T-helper 17 cell (primary cell): ENCODE measurements at regions not wholly inside any gene's neighbourhood (a gene's known extent, or its start where the extent isn't known, plus 50 kb on each side); places are given as distances from the start of the nearest gene placed in this dataset.

Source experiments
- ATAC-seq: fragments of 150-1000 bp; cut with Tn5 transposase; 2 replicates; pipeline ENCODE4 v1.10.0; 2021; ENCODE audit warnings: mild to moderate bottlenecking, moderate library complexity
- DNase-seq, 3 donors: peaks; one replicate each; pipeline versions ENCODE4 v3.0.0 to v3.0.0-alpha.2; 2020 to 2021
- H3K9me3 ChIP-seq: one replicate; pipeline ENCODE4 v1.7.0; 2013; ENCODE audit warnings: low read length, mild to moderate bottlenecking; ENCODE audit not compliant: control insufficient read depth, poor library complexity, severe bottlenecking
- H3K27ac Mint-ChIP-seq: one replicate; pipeline ENCODE4 v1.8.0; 2022; ENCODE audit warnings: mild to moderate bottlenecking, moderate library complexity, mixed read lengths
- H3K27me3 Mint-ChIP-seq: one replicate; pipeline ENCODE4 v1.8.0; 2022; ENCODE audit warnings: mixed read lengths
- H3K36me3 Mint-ChIP-seq: one replicate; pipeline ENCODE4 v1.8.0; 2022; ENCODE audit warnings: low read depth, mixed read lengths
- H3K4me1 Mint-ChIP-seq: one replicate; pipeline ENCODE4 v1.8.0; 2022; ENCODE audit warnings: mild to moderate bottlenecking, mixed read lengths
- H3K4me3 Mint-ChIP-seq: one replicate; pipeline ENCODE4 v1.8.0; 2022; ENCODE audit warnings: mild to moderate bottlenecking, moderate library complexity, mixed read lengths

DNA sequence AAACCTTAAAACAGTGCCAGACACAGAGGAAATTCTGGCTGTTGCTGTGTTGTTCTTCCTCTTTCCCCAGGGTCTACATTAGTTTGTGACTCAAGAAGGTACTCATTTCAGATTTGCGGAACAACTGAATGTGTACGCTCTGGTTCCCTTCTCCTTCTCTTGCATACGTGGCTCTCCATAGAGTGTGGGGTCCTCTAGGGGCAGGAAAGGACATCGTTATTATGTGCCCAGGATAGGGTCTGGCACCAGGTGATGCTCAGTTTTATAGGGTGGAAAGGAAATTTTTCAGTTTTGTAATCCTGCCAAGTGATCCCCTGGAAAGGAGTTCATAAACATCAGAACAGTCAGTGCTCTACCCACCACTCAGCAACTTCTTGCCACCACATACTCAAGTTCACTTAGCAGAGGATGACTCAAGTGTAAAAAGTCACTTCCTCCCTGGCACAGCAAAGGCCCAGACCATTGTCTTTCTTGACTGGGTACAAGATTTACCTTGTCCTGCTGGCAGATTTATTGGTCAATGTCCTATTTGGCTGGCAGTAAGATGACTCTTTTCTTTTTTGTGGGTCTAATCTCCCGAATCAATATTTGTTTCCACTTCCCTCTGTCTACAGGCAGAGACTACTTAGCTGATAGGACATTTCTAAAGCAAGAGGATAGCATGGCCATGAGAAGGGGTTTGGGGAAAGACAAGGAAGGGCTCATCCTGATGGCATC, 246.0 kb upstream of the TENM4 start:
- no peak for DNase-seq
- Mint-ChIP-seq H3K4me3 (no peak overlapping the region), H3K27me3 (no peaks in the 10 kb centered on the region), H3K27ac (no peak overlapping the region), H3K36me3 (no peaks in the 10 kb centered on the region), H3K4me1 (no peaks in the 10 kb centered on the region)
- ATAC-seq, result no peak
- no peaks in the 10 kb centered on the region for H3K9me3 ChIP-seq

DNA sequence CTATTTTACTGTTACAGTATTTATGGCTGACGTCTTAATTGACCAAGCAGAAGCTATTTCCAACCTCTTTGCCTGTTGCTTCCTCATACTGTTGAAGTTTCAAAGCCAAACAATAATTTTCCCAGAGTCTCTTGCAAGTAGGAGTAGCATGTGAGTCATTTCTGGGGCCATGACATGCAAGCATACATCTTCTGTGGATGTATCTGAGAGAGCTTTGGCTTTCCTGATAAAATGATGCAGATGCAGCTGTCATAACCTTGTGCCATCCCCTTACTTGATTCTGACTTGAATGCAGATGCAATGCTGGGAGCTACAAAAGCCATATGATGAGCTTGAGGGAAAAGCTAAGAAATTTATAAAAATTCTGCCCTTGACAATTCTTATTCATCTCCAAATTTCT, 243.1 kb upstream of the TENM4 start:
- no peak overlapping the region for H3K4me3 Mint-ChIP-seq
- no peaks in the 10 kb centered on the region for H3K9me3 ChIP-seq
- DNase-seq (no peak), ATAC-seq (no peak)
- H3K27ac Mint-ChIP-seq, result no peak overlapping the region
- H3K4me1 Mint-ChIP-seq, result no peaks in the 10 kb centered on the region
- no peaks in the 10 kb centered on the region for H3K36me3 Mint-ChIP-seq
- H3K27me3 Mint-ChIP-seq, result no peaks in the 10 kb centered on the region

DNA sequence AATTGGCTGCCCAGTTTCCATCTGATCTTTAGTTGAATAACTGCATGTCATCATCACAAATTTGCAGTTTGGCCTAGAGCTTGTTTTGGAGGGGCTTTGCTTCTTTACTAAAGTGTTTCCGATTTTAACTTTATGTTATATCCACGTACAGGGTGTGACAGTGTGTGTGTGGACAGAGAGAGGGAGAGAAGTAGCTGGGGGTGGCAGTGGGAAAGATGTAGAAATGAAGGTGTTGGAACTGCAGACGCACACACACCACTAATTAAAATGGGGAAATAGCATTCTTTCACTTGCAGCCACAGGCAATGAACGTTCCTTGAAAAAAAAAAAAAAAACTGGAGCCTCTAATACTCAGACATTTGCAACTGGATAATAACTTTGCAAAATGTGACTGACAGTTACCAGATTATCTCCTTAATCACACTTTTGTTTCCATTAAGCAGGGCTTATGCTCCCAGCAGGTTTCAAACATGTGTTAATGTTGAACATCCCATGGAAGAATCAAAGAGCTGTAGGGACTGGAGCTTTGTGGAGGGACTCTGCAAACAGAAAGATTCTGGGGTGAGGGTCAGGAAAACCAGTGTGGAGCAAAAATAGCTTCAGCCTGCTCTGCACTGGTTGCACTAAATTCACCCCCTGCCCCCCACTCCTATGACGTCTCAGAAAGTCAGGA, 238.1 kb upstream of the TENM4 start:
- ATAC-seq (no peak), DNase-seq (no peak)
- H3K9me3 ChIP-seq, result no peaks in the 10 kb centered on the region
- Mint-ChIP-seq H3K4me1 (no peaks in the 10 kb centered on the region), H3K27ac (no peak overlapping the region), H3K36me3 (no peaks in the 10 kb centered on the region), H3K27me3 (no peaks in the 10 kb centered on the region), H3K4me3 (no peak overlapping the region)

DNA sequence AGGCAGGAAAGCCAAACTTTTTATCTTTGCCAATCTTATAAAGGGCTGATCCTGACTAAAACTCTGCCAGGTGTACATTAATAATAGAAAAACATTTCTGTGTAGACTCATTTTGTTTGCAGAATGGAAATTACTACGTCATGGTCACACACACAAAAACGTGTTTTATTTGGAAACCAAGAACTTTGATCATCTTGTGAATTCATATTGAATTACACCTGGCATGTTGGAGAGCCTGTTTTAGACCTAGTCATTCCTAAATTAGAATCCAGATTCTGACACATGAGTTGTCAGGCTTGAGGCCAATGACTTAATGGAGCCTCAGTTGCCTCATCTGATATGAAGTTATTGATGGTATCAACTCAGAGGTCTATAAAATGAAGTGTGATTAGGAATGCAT, 235.6 kb upstream of the TENM4 start:
- Mint-ChIP-seq H3K27ac (no peak overlapping the region), H3K36me3 (no peaks in the 10 kb centered on the region), H3K4me3 (no peak overlapping the region), H3K27me3 (no peaks in the 10 kb centered on the region), H3K4me1 (no peaks in the 10 kb centered on the region)
- ATAC-seq (no peak), DNase-seq (no peak)
- no peaks in the 10 kb centered on the region for H3K9me3 ChIP-seq

DNA sequence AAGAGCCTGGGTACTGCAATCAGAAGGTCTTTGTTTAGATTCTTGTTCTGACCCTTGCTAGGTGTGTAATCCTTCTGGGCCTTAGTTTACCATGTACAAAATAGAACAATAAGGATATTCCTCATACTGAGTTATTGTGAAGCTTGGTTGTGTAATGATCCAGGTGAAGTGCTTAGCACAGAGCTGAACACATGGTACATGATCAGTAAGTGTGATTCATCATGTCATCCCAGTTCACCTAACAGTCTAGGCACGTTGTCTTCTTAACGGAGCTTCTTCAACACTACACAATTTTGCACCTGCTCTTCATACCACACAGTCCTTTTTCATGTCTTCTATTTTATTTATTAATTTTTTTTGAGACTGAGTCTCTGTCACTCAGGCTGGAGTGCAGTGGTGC, 234.3 kb upstream of the TENM4 start:
- no peak overlapping the region for H3K4me3 Mint-ChIP-seq
- H3K4me1 Mint-ChIP-seq, result no peaks in the 10 kb centered on the region
- no peak for ATAC-seq
- no peaks in the 10 kb centered on the region for H3K36me3 Mint-ChIP-seq
- no peaks in the 10 kb centered on the region for H3K27me3 Mint-ChIP-seq
- DNase-seq, result no peak
- no peaks in the 10 kb centered on the region for H3K9me3 ChIP-seq
- no peak overlapping the region for H3K27ac Mint-ChIP-seq

DNA sequence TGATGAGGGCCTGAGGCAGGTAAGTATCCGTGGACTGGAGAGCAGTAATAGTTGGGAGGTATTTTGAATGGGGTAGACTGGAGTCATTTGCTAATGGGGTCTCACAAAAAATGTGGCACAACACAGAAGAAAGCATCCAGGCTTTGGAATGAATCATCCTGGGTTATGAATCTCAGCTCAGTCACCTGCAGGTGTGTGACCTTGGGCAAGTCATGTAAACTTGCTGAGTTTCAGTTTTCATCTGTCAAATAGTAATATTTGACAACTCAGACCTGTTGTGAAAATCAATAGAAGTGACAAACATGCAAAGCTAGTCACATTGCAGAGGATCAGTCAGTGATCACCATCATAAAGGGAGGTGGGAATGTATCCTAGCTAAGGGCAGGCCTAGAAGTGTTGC, 232.0 kb upstream of the TENM4 start:
- H3K4me1 Mint-ChIP-seq, result no peaks in the 10 kb centered on the region
- no peaks in the 10 kb centered on the region for H3K36me3 Mint-ChIP-seq
- no peak overlapping the region for H3K27ac Mint-ChIP-seq

DNA sequence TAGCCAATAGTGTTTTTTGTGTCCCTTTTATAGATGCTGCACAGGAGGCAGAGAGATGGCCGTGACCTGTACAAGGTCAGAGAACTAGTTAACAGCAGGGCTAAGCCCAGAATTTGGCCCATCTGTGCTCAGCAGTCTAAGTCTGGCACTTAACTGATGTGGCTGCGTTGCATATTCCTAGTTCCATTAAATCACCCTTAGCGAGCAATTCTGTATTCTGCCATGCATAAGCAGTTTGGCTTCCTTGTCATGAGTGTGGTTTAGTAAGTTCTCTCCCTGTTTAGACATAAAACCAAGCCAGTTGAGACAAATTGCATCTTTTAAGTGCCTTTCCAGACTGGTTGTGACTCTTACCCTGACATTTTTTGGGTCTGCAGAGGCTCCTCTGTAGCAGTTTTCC, 230.6 kb upstream of the TENM4 start:
- ATAC-seq, result no peak
- DNase-seq, result no peak
- H3K27me3 Mint-ChIP-seq, result no peaks in the 10 kb centered on the region
- no peak overlapping the region for H3K27ac Mint-ChIP-seq
- H3K36me3 Mint-ChIP-seq, result no peaks in the 10 kb centered on the region
- H3K4me1 Mint-ChIP-seq, result no peaks in the 10 kb centered on the region
- H3K9me3 ChIP-seq, result no peaks in the 10 kb centered on the region
- H3K4me3 Mint-ChIP-seq, result no peak overlapping the region

More for the DNA sequence above, 232.0 kb upstream of the TENM4 start:
- Mint-ChIP-seq H3K4me3 (no peak overlapping the region), H3K27me3 (no peaks in the 10 kb centered on the region)
- ATAC-seq, result no peak
- H3K9me3 ChIP-seq, result no peaks in the 10 kb centered on the region
- DNase-seq, result no peak

DNA sequence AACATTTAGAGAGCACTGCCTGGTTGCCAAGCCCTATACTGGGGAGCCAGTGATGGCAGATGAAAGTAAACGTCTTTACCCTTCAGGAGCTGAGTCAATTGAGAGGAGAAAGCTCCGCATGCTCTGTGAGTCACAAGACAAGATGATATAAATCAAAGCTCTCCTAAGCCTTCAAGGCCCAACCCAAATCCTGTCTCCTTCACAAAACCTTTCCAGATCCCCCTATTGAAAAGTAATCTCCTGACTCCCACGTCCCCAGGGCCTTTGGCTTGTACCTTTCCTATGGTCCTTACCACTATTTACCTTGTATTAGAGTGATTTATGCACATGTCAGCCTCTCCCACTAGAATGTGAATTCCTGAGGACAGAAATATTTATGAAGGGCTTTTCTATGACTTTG, 230.1 kb upstream of the TENM4 start:
- no peaks in the 10 kb centered on the region for H3K4me1 Mint-ChIP-seq
- ATAC-seq, result no peak
- no peaks in the 10 kb centered on the region for H3K9me3 ChIP-seq
- H3K4me3 Mint-ChIP-seq, result no peak overlapping the region
- H3K36me3 Mint-ChIP-seq, result no peaks in the 10 kb centered on the region
- H3K27ac Mint-ChIP-seq, result no peak overlapping the region
- no peaks in the 10 kb centered on the region for H3K27me3 Mint-ChIP-seq
- DNase-seq, result no peak

DNA sequence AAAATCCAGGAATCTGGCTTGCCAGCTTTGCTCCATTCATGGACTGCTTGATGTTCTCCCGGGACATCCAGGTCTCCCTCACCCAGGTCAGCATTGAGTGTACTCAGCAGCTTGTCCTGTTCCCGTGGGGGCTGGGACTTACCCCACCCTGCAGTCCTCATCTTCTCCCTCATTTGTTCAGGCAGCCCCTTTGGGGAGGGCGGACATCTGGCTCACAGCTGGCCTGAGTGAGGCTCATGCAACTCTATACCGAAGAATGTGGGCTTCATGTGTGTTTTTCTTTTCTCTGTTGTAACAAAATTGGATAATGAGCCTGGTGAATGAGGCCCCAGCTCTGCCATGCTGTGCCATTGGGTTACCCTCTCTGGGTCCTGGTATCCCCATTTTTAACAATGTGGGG, 227.7 kb upstream of the TENM4 start:
- H3K9me3 ChIP-seq, result no peaks in the 10 kb centered on the region
- no peak for ATAC-seq
- no peaks in the 10 kb centered on the region for H3K27me3 Mint-ChIP-seq
- no peaks in the 10 kb centered on the region for H3K4me1 Mint-ChIP-seq
- no peaks in the 10 kb centered on the region for H3K36me3 Mint-ChIP-seq
- H3K27ac Mint-ChIP-seq, result no peak overlapping the region
- DNase-seq, result no peak
- no peak overlapping the region for H3K4me3 Mint-ChIP-seq

DNA sequence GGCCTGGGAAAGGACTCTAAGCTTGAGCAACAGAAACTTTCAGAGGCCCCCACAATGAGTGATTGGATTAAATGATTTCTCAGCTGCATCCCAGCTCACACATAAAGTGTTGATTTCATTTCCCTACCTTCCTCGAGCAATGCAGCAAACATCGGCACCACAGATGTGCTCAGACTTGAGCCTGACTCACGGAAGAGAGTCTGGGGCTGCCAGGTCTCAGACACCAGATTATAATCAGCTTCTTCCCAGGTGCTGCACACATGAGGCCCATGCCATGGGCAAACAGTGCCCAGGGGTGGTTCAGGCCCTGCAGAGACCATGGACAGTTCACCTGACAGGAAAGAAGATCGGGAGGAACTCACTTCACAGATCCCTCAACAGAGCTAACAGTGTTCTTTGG, 226.6 kb upstream of the TENM4 start:
- no peaks in the 10 kb centered on the region for H3K36me3 Mint-ChIP-seq
- DNase-seq, result no peak
- ATAC-seq, result no peak
- no peaks in the 10 kb centered on the region for H3K4me1 Mint-ChIP-seq
- no peak overlapping the region for H3K27ac Mint-ChIP-seq
- H3K27me3 Mint-ChIP-seq, result no peaks in the 10 kb centered on the region
- H3K9me3 ChIP-seq, result no peaks in the 10 kb centered on the region
- no peak overlapping the region for H3K4me3 Mint-ChIP-seq

DNA sequence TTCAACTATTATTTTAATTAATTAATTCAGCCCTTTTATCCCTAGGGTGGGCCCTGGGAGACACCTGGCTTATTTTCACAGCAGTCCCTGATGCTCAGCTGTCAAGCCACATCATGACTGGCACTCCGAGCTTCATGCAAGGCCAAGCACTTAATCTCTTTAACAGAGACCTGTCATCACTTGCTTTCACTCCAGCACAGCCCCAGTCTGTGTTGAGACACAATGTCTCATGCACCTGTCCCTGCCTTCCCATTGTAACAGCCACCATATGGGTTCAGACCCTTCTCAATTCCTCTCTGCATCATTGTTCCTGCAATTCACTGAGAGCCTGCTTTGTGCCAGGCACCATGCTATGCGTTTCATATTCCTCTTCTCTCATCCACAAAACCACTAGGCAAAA, 222.2 kb upstream of the TENM4 start:
- H3K9me3 ChIP-seq, result no peaks in the 10 kb centered on the region
- H3K4me3 Mint-ChIP-seq, result no peak overlapping the region
- H3K4me1 Mint-ChIP-seq, result no peaks in the 10 kb centered on the region
- no peak for ATAC-seq
- no peaks in the 10 kb centered on the region for H3K36me3 Mint-ChIP-seq
- no peaks in the 10 kb centered on the region for H3K27me3 Mint-ChIP-seq
- no peak for DNase-seq
- no peak overlapping the region for H3K27ac Mint-ChIP-seq

DNA sequence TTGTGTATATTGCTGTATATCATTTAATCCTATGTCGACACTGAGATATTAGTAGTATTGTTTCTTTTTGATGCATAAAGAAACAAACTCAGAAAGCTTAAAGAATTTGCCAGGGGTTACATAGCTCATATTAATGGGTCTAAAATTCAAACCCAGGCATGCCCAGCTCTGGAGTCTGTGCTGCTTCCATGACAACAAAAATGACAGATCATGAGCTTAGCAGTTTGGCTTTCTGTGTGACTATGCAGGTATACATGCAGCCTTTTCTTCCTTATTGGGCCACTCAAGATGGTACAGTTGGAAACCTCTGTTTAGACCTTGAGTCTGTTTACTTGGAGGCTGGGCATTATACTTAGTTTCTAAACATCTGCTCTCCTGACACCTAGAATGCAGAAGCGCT, 220.5 kb upstream of the TENM4 start:
- H3K27ac Mint-ChIP-seq, result no peak overlapping the region
- ATAC-seq (no peak), DNase-seq (no peak)
- H3K27me3 Mint-ChIP-seq, result no peaks in the 10 kb centered on the region
- no peaks in the 10 kb centered on the region for H3K36me3 Mint-ChIP-seq
- H3K4me3 Mint-ChIP-seq, result no peak overlapping the region
- no peaks in the 10 kb centered on the region for H3K9me3 ChIP-seq
- no peaks in the 10 kb centered on the region for H3K4me1 Mint-ChIP-seq

DNA sequence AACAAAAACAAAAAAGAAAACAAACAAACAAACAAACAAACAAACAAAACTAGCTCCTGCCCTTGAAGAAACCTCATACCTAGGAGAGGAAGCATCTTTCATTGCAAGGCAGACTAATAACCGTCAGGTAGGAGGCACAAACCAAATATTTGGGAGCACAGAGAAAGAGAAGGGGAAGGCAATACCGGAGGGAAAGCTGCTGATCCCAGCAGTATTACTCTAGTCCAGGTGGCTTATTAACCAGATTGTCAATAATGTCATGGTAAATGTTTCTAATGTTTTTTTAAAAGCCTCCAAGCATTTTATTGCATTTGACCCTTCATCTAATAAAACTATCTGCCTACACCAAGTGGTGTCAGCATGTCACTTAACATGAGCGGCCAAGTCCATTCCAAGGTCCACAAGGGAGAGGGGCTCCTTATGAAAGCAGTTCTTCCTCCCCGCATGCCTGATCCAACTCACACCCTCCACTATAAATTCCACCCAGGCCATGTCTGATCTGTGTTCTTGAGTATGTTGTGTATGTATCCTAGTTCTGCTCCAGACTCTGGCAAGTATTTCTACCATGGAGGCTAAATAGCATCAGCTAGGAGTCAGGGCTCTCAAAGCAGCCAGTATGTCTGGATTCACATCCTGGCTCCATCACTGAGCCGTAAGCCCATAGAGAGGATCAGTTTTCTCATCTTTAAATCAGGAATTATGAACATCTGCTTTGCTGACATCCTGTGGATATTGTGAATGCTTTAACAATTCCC, 208.1 kb upstream of the TENM4 start:
- Mint-ChIP-seq H3K27ac (no peak overlapping the region), H3K36me3 (no peaks in the 10 kb centered on the region), H3K4me3 (no peak overlapping the region), H3K27me3 (no peaks in the 10 kb centered on the region), H3K4me1 (no peaks in the 10 kb centered on the region)
- ATAC-seq (no peak), DNase-seq (no peak)
- no peaks in the 10 kb centered on the region for H3K9me3 ChIP-seq

DNA sequence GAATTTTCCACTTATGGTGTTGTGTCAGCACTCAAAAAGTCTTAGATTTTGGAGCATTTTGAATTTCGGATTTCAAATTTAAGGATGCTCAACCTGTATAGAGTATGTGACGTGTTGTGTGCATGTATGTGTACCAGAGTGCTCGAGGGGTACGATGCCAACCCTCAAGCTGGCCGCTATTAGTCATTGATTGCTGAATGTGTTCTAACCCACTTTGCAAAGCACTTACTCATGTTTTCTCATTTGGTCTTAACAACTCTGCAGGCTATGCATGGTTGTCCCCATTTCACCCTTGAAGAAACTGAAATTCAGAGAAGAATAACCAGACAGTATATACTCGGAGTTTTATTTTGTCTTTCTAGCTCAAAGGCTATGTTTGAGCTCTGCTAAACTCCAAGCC, 196.4 kb upstream of the TENM4 start:
- ATAC-seq (no peak), DNase-seq (no peak)
- no peaks in the 10 kb centered on the region for H3K36me3 Mint-ChIP-seq
- H3K9me3 ChIP-seq, result peaks cover 3% of the 10 kb centered on the region
- no peak overlapping the region for H3K4me3 Mint-ChIP-seq
- H3K4me1 Mint-ChIP-seq, result no peaks in the 10 kb centered on the region
- no peaks in the 10 kb centered on the region for H3K27me3 Mint-ChIP-seq
- H3K27ac Mint-ChIP-seq, result no peak overlapping the region
